ENCODE measurements at regions not wholly inside any gene's neighbourhood (a gene's known extent, or its start where the extent isn't known, plus 50 kb on each side); places are given as distances from the start of the nearest gene placed in this dataset.

- no peak overlapping the region for H2AFZ ChIP-seq
- no peak for ATAC-seq
Observed at GRCh38 chr5:175595905-175596304, 62.0 kb upstream of the HRH2 start.

More at GRCh38 chr5:175595905-175596304, 62.0 kb upstream of the HRH2 start:
- Histone ChIP-seq H3K4me3 (no peak overlapping the region), H3K4me2 (no peak overlapping the region), H3K79me2 (replicated peaks; ENCODE audit: insufficient read depth) (no peaks in the 10 kb centered on the region), H3K9me2 (ENCODE audit: insufficient read depth) (0 out of 2 replicates have a peak, but pooled peaks cover 4% of the 10 kb centered on the region), H4K20me1 (replicated peaks; ENCODE audit: insufficient read depth) (no peaks in the 10 kb centered on the region), H3F3A (replicated peaks; ENCODE audit: low read depth) (no peaks in the 10 kb centered on the region), H3K27ac (ENCODE audit: low read depth) (no peak overlapping the region), H3K27me3 (ENCODE audit: insufficient read depth) (no peaks in the 10 kb centered on the region), H3K36me3 (ENCODE audit: insufficient read depth) (no peaks in the 10 kb centered on the region), H3K4me1 (ENCODE audit: insufficient read depth) (peaks cover 4% of the 10 kb centered on the region; the same call in 1 of the 2 replicates)
- TF ChIP-seq, protein P1, sequence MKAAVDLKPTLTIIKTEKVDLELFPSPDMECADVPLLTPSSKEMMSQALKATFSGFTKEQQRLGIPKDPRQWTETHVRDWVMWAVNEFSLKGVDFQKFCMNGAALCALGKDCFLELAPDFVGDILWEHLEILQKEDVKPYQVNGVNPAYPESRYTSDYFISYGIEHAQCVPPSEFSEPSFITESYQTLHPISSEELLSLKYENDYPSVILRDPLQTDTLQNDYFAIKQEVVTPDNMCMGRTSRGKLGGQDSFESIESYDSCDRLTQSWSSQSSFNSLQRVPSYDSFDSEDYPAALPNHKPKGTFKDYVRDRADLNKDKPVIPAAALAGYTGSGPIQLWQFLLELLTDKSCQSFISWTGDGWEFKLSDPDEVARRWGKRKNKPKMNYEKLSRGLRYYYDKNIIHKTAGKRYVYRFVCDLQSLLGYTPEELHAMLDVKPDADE (IDR thresholded peaks at IDR 0.05), result no peak
- TF ChIP-seq EZH2 (IDR thresholded peaks at IDR 0.05; ENCODE audit: low read depth, unreplicated experiment), result no peak
- TF ChIP-seq JUNB (IDR thresholded peaks at IDR 0.05; ENCODE audit: unreplicated experiment), result no peak
- TF ChIP-seq NANOG (IDR thresholded peaks at IDR 0.05; ENCODE audit: borderline replicate concordance), result no peak
- TF ChIP-seq POLR2AphosphoS5 (IDR thresholded peaks at IDR 0.05; ENCODE audit: low read depth), result no peak
- TF ChIP-seq ZNF114 (CRISPR knock-in tag; IDR thresholded peaks at IDR 0.05), result no peak
- no peak for TF ChIP-seq STAT1 (IDR thresholded peaks at IDR 0.05; ENCODE audit: unreplicated experiment)
- TF ChIP-seq CTCF (conservative IDR thresholded peaks at IDR 0.05; ENCODE audit: low read depth in 2 of 2), result no peak
- no peak for TF ChIP-seq ZNF331 (CRISPR knock-in tag; IDR thresholded peaks at IDR 0.05; ENCODE audit: low read depth)
- no peak for TF ChIP-seq EZH2phosphoT487 (IDR thresholded peaks at IDR 0.05; ENCODE audit: unreplicated experiment)
- no peak for TF ChIP-seq REST (IDR thresholded peaks at IDR 0.05; ENCODE audit: unreplicated experiment)
- no peak for TF ChIP-seq ZNF462 (CRISPR knock-in tag; IDR thresholded peaks at IDR 0.05)
- no peak for DNase-seq (ENCODE audit: low spot score)
- Mint-ChIP-seq H3K36me3 (ENCODE audit: low read depth) (0 out of 3 replicates have a peak, but pooled peaks cover 4% of the 10 kb centered on the region), H3K4me1 (peaks cover 10% of the 10 kb centered on the region), H3K9me3 (peaks cover 7% of the 10 kb centered on the region; the same call in 2 of the 3 replicates), H3K27me3 (ENCODE audit: insufficient read depth, low read depth, poor library complexity) (peaks cover 3% of the 10 kb centered on the region), H3K4me3 (no peak overlapping the region), H3K27ac (no peak overlapping the region)

Data from GM23338 (cell line).